Right lobe of liver (tissue), 6 donors: ENCODE measurements at regions not wholly inside any gene's neighbourhood (a gene's known extent, or its start where the extent isn't known, plus 50 kb on each side); places are given as distances from the start of the nearest gene placed in this dataset.

ENCODE experiments used
- ATAC-seq, 4 donors: fragments of 200-7000 bp; cut with Tn5 transposase; one replicate each; pipeline ENCODE4 v1.9.1; 2020; ENCODE audit warnings: mild to moderate bottlenecking in 4 of 4, moderate library complexity in 4 of 4
- DNase-seq, 3 donors: peaks; one replicate each; pipeline ENCODE4 v3.0.0-alpha.2; 2020
- H3K27ac ChIP-seq, 3 donors: fragments of 200-600 bp; one replicate each; pipeline ENCODE4 v1.8.0; 2022
- H3K27me3 ChIP-seq, 2 donors: fragments of 200-600 bp; one replicate each; pipeline ENCODE4 v1.8.0; 2022
- H3K36me3 ChIP-seq, 4 donors: fragments of 200-600 bp; sonication (generic) in 1 of 4; one replicate each; pipeline versions ENCODE4 v1.5.1 to v1.8.0; 2017 to 2022; ENCODE audit warnings: control low read depth in 1 of 4
- H3K4me1 ChIP-seq, 4 donors: fragments of 200-600 bp; sonication (generic) in 1 of 4; one replicate each; pipeline versions ENCODE4 v1.5.1 to v1.8.0; 2017 to 2022; ENCODE audit warnings: control low read depth in 1 of 4
- H3K4me3 ChIP-seq, 3 donors: fragments of 200-600 bp; one replicate each; pipeline ENCODE4 v1.8.0; 2022
- H3K9me3 ChIP-seq, 4 donors: fragments of 200-600 bp; sonication (generic) in 1 of 4; one replicate each; pipeline versions ENCODE4 v1.5.1 to v1.8.0; 2017 to 2022; ENCODE audit warnings: control low read depth in 1 of 4
- POLR2A ChIP-seq: fragments of 450-650 bp; IDR thresholded peaks from one replicate; pipeline ENCODE4 v1.6.1; 2017; ENCODE audit warnings: antibody characterized with exemption, mild to moderate bottlenecking
- WGBS: methylation state at CpG from one replicate; pipeline ENCODE4 v1.1.6; 2018; ENCODE audit warnings: low coverage, low lambda C conversion rate; ENCODE audit not compliant: insufficient coverage; ENCODE audit errors: missing lambda C conversion rate; 5-methylcytosine and 5-hydroxymethylcytosine counted together
- intact Hi-C, 2 donors: fragments of 100-400 bp; cut with DNase I; formaldehyde crosslinking; loops; one replicate each; pipeline versions ENCODE4 v1.11.2 to v1.14.1; 2022
- TF ChIP-seq, protein P1 (sequence below), 4 donors: fragments of 200-600 bp in 3 of 4; fragments of 450-650 bp in 1 of 4; IDR thresholded peaks; one replicate each; pipeline versions ENCODE4 v1.5.1 to v1.8.0; 2016 to 2022; ENCODE audit warnings: antibody characterized with exemption in 4 of 4, mild to moderate bottlenecking in 2 of 4
- donor health status: DM: no; HTN: yes; CAD: no.
- donor health status: DM: no; HTN: no; CAD: no.
- donor health status: DM: no; HTN: no; CAD: no.
- donor health status: DM: no; HTN: yes; CAD: no.
- donor health status: DM: no; HTN: yes; CAD: no.

DNA sequence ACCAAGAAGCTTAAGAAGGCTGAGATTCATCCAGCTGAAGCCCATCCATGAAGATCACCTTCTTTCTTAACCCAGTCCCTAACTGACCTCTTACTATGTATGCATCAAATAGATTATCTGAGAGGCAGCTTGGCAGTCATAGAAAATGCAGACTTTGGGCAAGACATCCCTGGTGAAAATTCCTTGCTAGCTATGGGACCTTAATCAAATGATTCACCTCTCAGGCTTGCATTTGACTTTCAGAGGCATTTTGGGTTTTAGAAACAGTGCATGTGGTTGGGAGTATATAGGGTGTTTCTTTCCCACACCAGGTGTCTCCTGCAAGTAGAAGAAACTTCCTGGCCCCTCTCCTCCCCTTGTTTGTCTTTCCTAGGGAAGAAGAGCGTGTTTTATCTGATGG, 188.5 kb upstream of the ISX start:
- intact Hi-C loops: no loop called here
- Histone ChIP-seq H3K27me3 (no peaks in the 10 kb centered on the region), H3K36me3 (no peaks in the 10 kb centered on the region), H3K27ac (no peak overlapping the region), H3K4me3 (no peak overlapping the region), H3K4me1 (no peaks in the 10 kb centered on the region), H3K9me3 (no peaks in the 10 kb centered on the region)
- TF ChIP-seq, protein P1, sequence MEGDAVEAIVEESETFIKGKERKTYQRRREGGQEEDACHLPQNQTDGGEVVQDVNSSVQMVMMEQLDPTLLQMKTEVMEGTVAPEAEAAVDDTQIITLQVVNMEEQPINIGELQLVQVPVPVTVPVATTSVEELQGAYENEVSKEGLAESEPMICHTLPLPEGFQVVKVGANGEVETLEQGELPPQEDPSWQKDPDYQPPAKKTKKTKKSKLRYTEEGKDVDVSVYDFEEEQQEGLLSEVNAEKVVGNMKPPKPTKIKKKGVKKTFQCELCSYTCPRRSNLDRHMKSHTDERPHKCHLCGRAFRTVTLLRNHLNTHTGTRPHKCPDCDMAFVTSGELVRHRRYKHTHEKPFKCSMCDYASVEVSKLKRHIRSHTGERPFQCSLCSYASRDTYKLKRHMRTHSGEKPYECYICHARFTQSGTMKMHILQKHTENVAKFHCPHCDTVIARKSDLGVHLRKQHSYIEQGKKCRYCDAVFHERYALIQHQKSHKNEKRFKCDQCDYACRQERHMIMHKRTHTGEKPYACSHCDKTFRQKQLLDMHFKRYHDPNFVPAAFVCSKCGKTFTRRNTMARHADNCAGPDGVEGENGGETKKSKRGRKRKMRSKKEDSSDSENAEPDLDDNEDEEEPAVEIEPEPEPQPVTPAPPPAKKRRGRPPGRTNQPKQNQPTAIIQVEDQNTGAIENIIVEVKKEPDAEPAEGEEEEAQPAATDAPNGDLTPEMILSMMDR (IDR thresholded peaks at IDR 0.05): no peak
- no peak for TF ChIP-seq POLR2A
- ATAC-seq: no peak
- WGBS: 33% methylated on average over 1 of the region's 1 CpG
- no peak for DNase-seq

DNA sequence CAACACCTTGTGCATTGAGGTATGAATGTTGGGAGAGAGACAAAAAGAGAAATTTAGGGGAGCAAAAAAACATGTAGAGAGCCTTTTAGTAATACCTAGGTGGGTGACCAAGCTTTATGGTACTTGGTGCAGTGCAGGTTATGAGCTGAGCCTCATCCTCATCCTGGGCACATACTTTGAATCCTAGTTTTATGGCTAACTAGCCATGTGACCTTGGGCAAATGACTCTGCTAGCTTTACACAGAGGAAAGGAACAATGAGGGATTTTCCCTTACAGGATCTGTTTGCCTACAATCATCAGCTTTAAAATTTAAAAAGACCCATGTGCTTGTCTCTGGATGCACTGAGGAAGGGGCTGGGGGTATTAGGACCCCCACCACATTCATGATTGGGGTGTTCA, 187.8 kb upstream of the ISX start:
- intact Hi-C loops: no loop called here
- no peak for TF ChIP-seq POLR2A
- TF ChIP-seq, protein P1 (IDR thresholded peaks at IDR 0.05): no peak
- DNase-seq: no peak
- no peak for ATAC-seq
- Histone ChIP-seq H3K36me3 (no peaks in the 10 kb centered on the region), H3K4me1 (no peaks in the 10 kb centered on the region), H3K9me3 (no peaks in the 10 kb centered on the region), H3K27me3 (no peaks in the 10 kb centered on the region), H3K4me3 (no peak overlapping the region), H3K27ac (no peak overlapping the region)

DNA sequence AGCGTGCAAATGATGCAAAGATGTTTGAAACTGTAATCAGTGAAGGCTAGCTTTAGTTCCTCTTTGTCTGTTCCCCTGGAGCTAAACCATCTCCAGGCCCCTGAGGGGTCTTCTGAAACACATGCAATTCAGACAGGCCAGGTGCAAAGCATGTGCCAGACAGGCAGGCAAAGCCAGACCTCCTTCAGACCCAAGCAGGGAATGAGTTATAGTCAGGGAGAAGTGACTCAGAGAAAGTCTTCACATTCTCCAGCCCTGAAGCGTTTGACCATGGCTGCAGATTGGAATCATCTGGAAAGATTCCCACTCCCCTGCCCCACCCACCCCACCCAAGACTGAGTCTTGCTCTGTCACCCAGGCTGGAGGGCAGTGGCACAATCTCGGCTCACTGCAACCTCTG, 187.0 kb upstream of the ISX start:
- no peak overlapping the region for H3K4me3 ChIP-seq
- ATAC-seq: no peak
- intact Hi-C loops: no loop called here
- H3K9me3 ChIP-seq: no peaks in the 10 kb centered on the region
- H3K4me1 ChIP-seq: no peaks in the 10 kb centered on the region
- no peaks in the 10 kb centered on the region for H3K36me3 ChIP-seq
- no peaks in the 10 kb centered on the region for H3K27me3 ChIP-seq
- no peak for TF ChIP-seq POLR2A
- TF ChIP-seq, protein P1 (IDR thresholded peaks at IDR 0.05): no peak
- H3K27ac ChIP-seq: no peak overlapping the region
- WGBS: 91% methylated on average over 1 of the region's 3 CpGs
- no peak for DNase-seq

DNA sequence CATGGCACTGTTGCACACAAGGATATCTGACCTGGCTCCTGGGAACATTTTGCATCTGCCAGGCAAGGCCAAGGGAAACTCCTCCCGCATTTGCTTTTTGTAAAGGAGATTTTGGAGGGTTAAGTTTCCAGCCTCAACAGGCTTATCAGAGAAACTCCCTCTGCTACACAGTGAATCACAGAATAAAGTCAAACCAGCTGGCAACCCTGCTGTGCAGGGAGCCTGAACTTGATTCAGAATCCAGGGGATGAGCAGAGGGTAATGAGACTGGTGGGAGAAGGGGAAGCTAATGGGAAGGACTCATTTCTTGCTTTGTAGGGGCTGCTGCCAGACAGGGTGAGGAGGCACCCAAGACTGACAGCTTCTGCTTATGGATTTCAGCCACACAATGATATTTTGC, 185.3 kb upstream of the ISX start:
- intact Hi-C loops: no loop called here
- no peak overlapping the region for H3K27ac ChIP-seq
- H3K9me3 ChIP-seq: no peaks in the 10 kb centered on the region
- no peaks in the 10 kb centered on the region for H3K36me3 ChIP-seq
- H3K27me3 ChIP-seq: no peaks in the 10 kb centered on the region
- no peak overlapping the region for H3K4me3 ChIP-seq
- no peaks in the 10 kb centered on the region for H3K4me1 ChIP-seq
- DNase-seq: no peak
- no peak for ATAC-seq
- 50% methylated on average over 1 of the region's 1 CpG for WGBS
- TF ChIP-seq, protein P1 (IDR thresholded peaks at IDR 0.05): no peak
- TF ChIP-seq POLR2A: no peak

DNA sequence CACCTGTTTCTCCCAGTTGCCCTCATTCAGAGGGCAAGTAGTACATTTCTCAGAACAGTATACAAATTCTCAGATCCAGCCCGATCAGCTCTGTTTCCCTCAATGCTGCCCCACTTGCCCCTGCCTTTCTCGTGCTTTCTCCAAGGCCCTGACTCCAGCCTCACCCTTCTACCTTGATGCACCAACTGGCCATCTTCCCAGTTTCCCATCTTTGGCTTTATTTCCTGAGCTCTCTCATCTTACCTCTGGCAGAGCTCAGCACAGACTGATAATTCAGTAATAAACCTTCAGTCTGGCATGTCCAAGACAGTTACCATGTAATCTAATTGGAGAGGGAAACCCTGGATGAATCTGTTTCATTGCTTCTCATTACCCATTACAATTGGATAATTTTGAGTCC, 184.5 kb upstream of the ISX start:
- DNase-seq (no peak), ATAC-seq (no peak)
- H3K27me3 ChIP-seq: no peaks in the 10 kb centered on the region
- H3K9me3 ChIP-seq: no peaks in the 10 kb centered on the region
- no peak overlapping the region for H3K27ac ChIP-seq
- no peaks in the 10 kb centered on the region for H3K36me3 ChIP-seq
- H3K4me3 ChIP-seq: no peak overlapping the region
- WGBS: 64% methylated on average over 1 of the region's 2 CpGs
- intact Hi-C loops: no loop called here
- TF ChIP-seq POLR2A: no peak
- TF ChIP-seq, protein P1 (IDR thresholded peaks at IDR 0.05): no peak
- no peaks in the 10 kb centered on the region for H3K4me1 ChIP-seq
